A549 (cell line): ENCODE measurements at regions not wholly inside any gene's neighbourhood (a gene's known extent, or its start where the extent isn't known, plus 50 kb on each side); places are given as distances from the start of the nearest gene placed in this dataset.

Source experiments
- ATAC-seq, 2 experiments: fragments of 200-7000 bp in 1 of 2; fragments of >200 bp in 1 of 2; cut with Nextera tagmentation in 1 of 2; cut with Tn5 transposase in 1 of 2; 3 replicates each; pipeline versions ENCODE4 v1.8.0 to v1.9.1; 2018 to 2020; ENCODE audit warnings: mild to moderate bottlenecking in 1 of 2, moderate library complexity in 1 of 2
- CTCF ChIA-PET: fragments of 300-600 bp; sonication (Branson Sonifier 250); formaldehyde crosslinking; extraction: SDS; loops from one replicate; lab custom pipeline; 2021; ENCODE audit warnings: antibody characterized with exemption, inconsistent platforms; lab: Yijun Ruan, JAX
- POLR2A ChIA-PET: fragments of 350-600 bp; formaldehyde crosslinking; extraction: SDS; loops from one replicate; lab custom pipeline; 2021; ENCODE audit warnings: antibody characterized with exemption, inconsistent platforms; lab: Yijun Ruan, JAX
- DNase-seq, 2 experiments: peaks; one replicate each; pipeline versions ENCODE4 v3.0.0 to v3.0.0-alpha.2; 2011 to 2016; ENCODE audit warnings: low read depth in 1 of 2, low spot score in 1 of 2
- FAIRE-seq: peaks from 2 replicates; lab custom pipeline; 2011; peaks lifted over from hg19 to GRCh38; lab: Jason Lieb, UNC
- H3K27ac ChIP-seq, 2 experiments: fragments of >200 bp; sonication (Bioruptor Twin); formaldehyde crosslinking; 3 replicates each; pipeline ENCODE4 v1.5.1; 2016 to 2017
- H3K4me1 ChIP-seq: fragments of >200 bp; sonication (Bioruptor Twin); formaldehyde crosslinking; 3 replicates; pipeline ENCODE4 v1.6.1; 2016
- H3K4me2 ChIP-seq: fragments of >200 bp; sonication (Bioruptor Twin); formaldehyde crosslinking; 3 replicates; pipeline ENCODE4 v1.6.1; 2016
- H3K4me3 ChIP-seq: fragments of >200 bp; sonication (Bioruptor Twin); formaldehyde crosslinking; 3 replicates; pipeline ENCODE4 v1.5.1; 2016
- H3K9me3 ChIP-seq: fragments of >200 bp; sonication (Bioruptor Twin); formaldehyde crosslinking; 3 replicates; pipeline ENCODE4 v1.6.1; 2016
- BHLHE40 ChIP-seq: IDR thresholded peaks from 2 replicates; pipeline ENCODE4 v1.6.1; 2012; ENCODE audit warnings: low read depth, low read length, inconsistent platforms
- CBX2 ChIP-seq: fragments of 200-600 bp; sonication (generic); IDR thresholded peaks from 2 replicates; pipeline ENCODE4 v1.6.1; 2016; ENCODE audit warnings: low read depth, mild to moderate bottlenecking, borderline replicate concordance
- CEBPB ChIP-seq, 2 experiments: fragments of >200 bp in 1 of 2; sonication (Bioruptor Twin) in 1 of 2; formaldehyde crosslinking in 1 of 2; IDR thresholded peaks; 2 replicates each; pipeline ENCODE4 v1.6.1; 2012 to 2016
- CHD4 ChIP-seq: fragments of 200-600 bp; sonication (generic); IDR thresholded peaks from 2 replicates; pipeline ENCODE4 v1.6.1; 2016; ENCODE audit warnings: antibody characterized with exemption, mild to moderate bottlenecking, borderline replicate concordance
- CTCF ChIP-seq: fragments of >200 bp; sonication (Bioruptor Twin); formaldehyde crosslinking; IDR thresholded peaks from 3 replicates; pipeline ENCODE4 v1.5.1; 2016
- EHMT2 ChIP-seq: fragments of 200-600 bp; sonication (generic); IDR thresholded peaks from 2 replicates; pipeline ENCODE4 v1.6.1; 2016; ENCODE audit warnings: antibody characterized with exemption, low read depth, mild to moderate bottlenecking, moderate library complexity
- ESRRA ChIP-seq: fragments of 150-350 bp; IDR thresholded peaks from 2 replicates; pipeline ENCODE4 v1.6.1; 2014; ENCODE audit warnings: mild to moderate bottlenecking, low read length, borderline replicate concordance
- FOSB ChIP-seq: fragments of 250-450 bp; sonication (Bioruptor Pico); IDR thresholded peaks from 2 replicates; pipeline ENCODE4 v1.5.0; 2020; ENCODE audit warnings: mild to moderate bottlenecking, moderate library complexity
- GATA3 ChIP-seq: IDR thresholded peaks from 2 replicates; pipeline ENCODE4 v1.6.1; 2012; ENCODE audit warnings: borderline replicate concordance
- HDAC2 ChIP-seq: fragments of 200-600 bp; sonication (generic); IDR thresholded peaks from 2 replicates; pipeline ENCODE4 v1.6.1; 2016
- HOXB13 ChIP-seq: fragments of 250-450 bp; sonication (Bioruptor Pico); IDR thresholded peaks from 2 replicates; pipeline ENCODE4 v1.5.0; 2020; ENCODE audit warnings: low read depth, mild to moderate bottlenecking, moderate library complexity
- JUN ChIP-seq, 2 experiments: fragments of >200 bp; sonication (Bioruptor Twin); formaldehyde crosslinking; IDR thresholded peaks; 2 replicates in 1 of 2; 3 replicates in 1 of 2; pipeline ENCODE4 v1.6.1; 2016 to 2017
- JUNB ChIP-seq: fragments of >200 bp; sonication (Bioruptor Twin); formaldehyde crosslinking; IDR thresholded peaks from 2 replicates; pipeline ENCODE4 v1.6.1; 2016
- KDM1A ChIP-seq: fragments of 200-600 bp; sonication (generic); IDR thresholded peaks from 2 replicates; pipeline ENCODE4 v1.6.1; 2016; ENCODE audit warnings: low read depth, mild to moderate bottlenecking
- KDM5A ChIP-seq: fragments of 200-600 bp; sonication (generic); IDR thresholded peaks from 2 replicates; pipeline ENCODE4 v1.6.1; 2016; ENCODE audit warnings: antibody characterized with exemption, mild to moderate bottlenecking
- MAFK ChIP-seq: fragments of 450-650 bp; IDR thresholded peaks from 2 replicates; pipeline ENCODE4 v1.6.1; 2014; ENCODE audit not compliant: partially characterized antibody
- MAZ ChIP-seq: fragments of 150-350 bp; IDR thresholded peaks from 2 replicates; pipeline ENCODE4 v1.6.1; 2014; ENCODE audit warnings: antibody characterized with exemption, low read depth, low read length, borderline replicate concordance
- NPAS2 ChIP-seq: fragments of 250-450 bp; sonication (Bioruptor Pico); IDR thresholded peaks from 2 replicates; pipeline ENCODE4 v1.8.0; 2022; ENCODE audit warnings: mild to moderate bottlenecking, moderate library complexity, borderline replicate concordance
- NR3C1 ChIP-seq: fragments of >200 bp; sonication (Bioruptor Twin); formaldehyde crosslinking; IDR thresholded peaks from 3 replicates; pipeline ENCODE4 v1.6.1; 2017
- PBX3 ChIP-seq: IDR thresholded peaks from 2 replicates; pipeline ENCODE4 v1.6.1; 2012
- PHF8 ChIP-seq: fragments of 200-600 bp; sonication (generic); IDR thresholded peaks from 2 replicates; pipeline ENCODE4 v1.6.1; 2016; ENCODE audit warnings: low read depth, mild to moderate bottlenecking, antibody characterized with exemption, moderate library complexity, borderline replicate concordance
- POLR2A ChIP-seq: IDR thresholded peaks from 2 replicates; pipeline ENCODE4 v1.6.1; 2012; ENCODE audit warnings: mild to moderate bottlenecking, low read length
- POLR2AphosphoS2 ChIP-seq: conservative IDR thresholded peaks from 2 replicates; pipeline ENCODE4 v1.6.1; 2012; ENCODE audit warnings: low read length, improper control_type of control experiment, inconsistent platforms
- RAD21 ChIP-seq, 2 experiments: fragments of >200 bp in 1 of 2; sonication (Bioruptor Twin) in 1 of 2; formaldehyde crosslinking in 1 of 2; IDR thresholded peaks in 1 of 2; conservative IDR thresholded peaks in 1 of 2; 2 replicates in 1 of 2; 3 replicates in 1 of 2; pipeline ENCODE4 v1.6.1; 2012 to 2018; ENCODE audit warnings: inconsistent platforms in 1 of 2
- RARB ChIP-seq: fragments of 250-450 bp; sonication (Bioruptor Pico); IDR thresholded peaks from 2 replicates; pipeline ENCODE4 v1.8.0; 2021; ENCODE audit warnings: mild to moderate bottlenecking, moderate library complexity
- RCOR1 ChIP-seq: fragments of 150-350 bp; IDR thresholded peaks from 2 replicates; pipeline ENCODE4 v1.6.1; 2014; ENCODE audit warnings: antibody characterized with exemption, low read length, low read depth
- SMC3 ChIP-seq: fragments of >200 bp; sonication (Bioruptor Twin); formaldehyde crosslinking; IDR thresholded peaks from 3 replicates; pipeline ENCODE4 v1.6.1; 2018; ENCODE audit warnings: inconsistent platforms
- TFCP2L1 ChIP-seq: fragments of 250-450 bp; sonication (Bioruptor Pico); IDR thresholded peaks from 2 replicates; pipeline ENCODE4 v1.5.0; 2021; ENCODE audit warnings: mild to moderate bottlenecking
- USF2 ChIP-seq: fragments of 450-650 bp; IDR thresholded peaks from 2 replicates; pipeline ENCODE4 v1.6.1; 2014; ENCODE audit warnings: antibody characterized with exemption
- ZC3H11A ChIP-seq: fragments of 450-650 bp; IDR thresholded peaks from 2 replicates; pipeline ENCODE4 v1.6.1; 2014; ENCODE audit warnings: antibody characterized with exemption, mild to moderate bottlenecking
- ZSCAN20 ChIP-seq: fragments of 250-450 bp; sonication (Bioruptor Pico); IDR thresholded peaks from 2 replicates; pipeline ENCODE4 v1.8.0; 2022; ENCODE audit warnings: mild to moderate bottlenecking, moderate library complexity
- WGBS: methylation state at CpG from one replicate; pipeline ENCODE4 v1.1.6; 2017; ENCODE audit errors: missing lambda C conversion rate; 5-methylcytosine and 5-hydroxymethylcytosine counted together
- TF ChIP-seq, protein P1 (sequence below): IDR thresholded peaks from 2 replicates; pipeline ENCODE4 v1.6.1; 2012
- TF ChIP-seq, protein P2 (sequence below): IDR thresholded peaks from 2 replicates; pipeline ENCODE4 v1.6.1; 2012; ENCODE audit warnings: low read depth, borderline replicate concordance

GRCh38 chr16:64242492-64242891 is 879.4 kb downstream of the CDH11 start:
- DNase-seq (no peak), FAIRE-seq (no peak), ATAC-seq (no peak)
- 15% methylated on average over 6 of the region's 6 CpGs for WGBS
- CTCF ChIA-PET: no interaction called here
- H3K4me2 ChIP-seq: no peak overlapping the region
- POLR2A ChIA-PET: no interaction called here
- TF ChIP-seq GATA3 (no peak), POLR2A (no peak), JUNB (no peak), FOSB (no peak), RAD21 (conservative IDR thresholded peaks at IDR 0.05 in 1 of 2, IDR thresholded peaks at IDR 0.05 in 1 of 2) (no peak), CTCF (no peak), HDAC2 (no peak), CEBPB (IDR thresholded peaks at IDR 0.05) (no peak), NR3C1 (no peak), PBX3 (no peak), MAFK (no peak), CBX2 (no peak)
- TF ChIP-seq, all 56 proteins: peak for 0
- Histone ChIP-seq H3K4me3 (no peak overlapping the region), H3K9me3 (no peaks in the 10 kb centered on the region; the same call in 2 of the 3 replicates), H3K4me1 (no peaks in the 10 kb centered on the region), H3K27ac (no peak overlapping the region)

GRCh38 chr16:64240586-64240985 is 881.3 kb downstream of the CDH11 start:
- Histone ChIP-seq H3K4me2 (no peak overlapping the region), H3K4me3 (no peak overlapping the region), H3K4me1 (no peaks in the 10 kb centered on the region), H3K27ac (no peak overlapping the region), H3K9me3 (no peaks in the 10 kb centered on the region; the same call in 2 of the 3 replicates)
- CTCF ChIA-PET: no interaction called here
- FAIRE-seq (no peak), ATAC-seq (no peak), DNase-seq (no peak)
- POLR2A ChIA-PET: no interaction called here
- TF ChIP-seq BHLHE40 (no peak), RCOR1 (no peak), RARB (CRISPR knock-in tag) (no peak), ZSCAN20 (no peak), USF2 (no peak), MAZ (no peak), CHD4 (no peak), POLR2AphosphoS2 (no peak), HDAC2 (no peak), JUN (IDR thresholded peaks at IDR 0.05) (no peak), SMC3 (no peak)
- TF ChIP-seq, protein P1, sequence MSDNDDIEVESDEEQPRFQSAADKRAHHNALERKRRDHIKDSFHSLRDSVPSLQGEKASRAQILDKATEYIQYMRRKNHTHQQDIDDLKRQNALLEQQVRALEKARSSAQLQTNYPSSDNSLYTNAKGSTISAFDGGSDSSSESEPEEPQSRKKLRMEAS: no peak

GRCh38 chr16:64238571-64238970 is 883.3 kb downstream of the CDH11 start:
- Histone ChIP-seq H3K4me2 (no peak overlapping the region), H3K27ac (no peak overlapping the region), H3K9me3 (no peaks in the 10 kb centered on the region), H3K4me3 (no peak overlapping the region), H3K4me1 (no peaks in the 10 kb centered on the region)
- ATAC-seq (no peak), DNase-seq (no peak), FAIRE-seq (no peak)
- CTCF ChIA-PET: no interaction called here
- POLR2A ChIA-PET: no interaction called here
- TF ChIP-seq GATA3 (no peak), ZC3H11A (no peak), TFCP2L1 (CRISPR knock-in tag) (no peak), HOXB13 (no peak), POLR2AphosphoS2 (no peak), BHLHE40 (no peak), NPAS2 (CRISPR knock-in tag) (no peak), KDM1A (no peak), RCOR1 (no peak), KDM5A (no peak), PBX3 (no peak), ESRRA (no peak), EHMT2 (no peak), PHF8 (no peak), CEBPB (IDR thresholded peaks at IDR 0.05) (no peak)
- TF ChIP-seq, protein P2, sequence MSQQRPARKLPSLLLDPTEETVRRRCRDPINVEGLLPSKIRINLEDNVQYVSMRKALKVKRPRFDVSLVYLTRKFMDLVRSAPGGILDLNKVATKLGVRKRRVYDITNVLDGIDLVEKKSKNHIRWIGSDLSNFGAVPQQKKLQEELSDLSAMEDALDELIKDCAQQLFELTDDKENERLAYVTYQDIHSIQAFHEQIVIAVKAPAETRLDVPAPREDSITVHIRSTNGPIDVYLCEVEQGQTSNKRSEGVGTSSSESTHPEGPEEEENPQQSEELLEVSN: no peak
